ENCODE measurements at regions not wholly inside any gene's neighbourhood (a gene's known extent, or its start where the extent isn't known, plus 50 kb on each side); places are given as distances from the start of the nearest gene placed in this dataset.

DNA sequence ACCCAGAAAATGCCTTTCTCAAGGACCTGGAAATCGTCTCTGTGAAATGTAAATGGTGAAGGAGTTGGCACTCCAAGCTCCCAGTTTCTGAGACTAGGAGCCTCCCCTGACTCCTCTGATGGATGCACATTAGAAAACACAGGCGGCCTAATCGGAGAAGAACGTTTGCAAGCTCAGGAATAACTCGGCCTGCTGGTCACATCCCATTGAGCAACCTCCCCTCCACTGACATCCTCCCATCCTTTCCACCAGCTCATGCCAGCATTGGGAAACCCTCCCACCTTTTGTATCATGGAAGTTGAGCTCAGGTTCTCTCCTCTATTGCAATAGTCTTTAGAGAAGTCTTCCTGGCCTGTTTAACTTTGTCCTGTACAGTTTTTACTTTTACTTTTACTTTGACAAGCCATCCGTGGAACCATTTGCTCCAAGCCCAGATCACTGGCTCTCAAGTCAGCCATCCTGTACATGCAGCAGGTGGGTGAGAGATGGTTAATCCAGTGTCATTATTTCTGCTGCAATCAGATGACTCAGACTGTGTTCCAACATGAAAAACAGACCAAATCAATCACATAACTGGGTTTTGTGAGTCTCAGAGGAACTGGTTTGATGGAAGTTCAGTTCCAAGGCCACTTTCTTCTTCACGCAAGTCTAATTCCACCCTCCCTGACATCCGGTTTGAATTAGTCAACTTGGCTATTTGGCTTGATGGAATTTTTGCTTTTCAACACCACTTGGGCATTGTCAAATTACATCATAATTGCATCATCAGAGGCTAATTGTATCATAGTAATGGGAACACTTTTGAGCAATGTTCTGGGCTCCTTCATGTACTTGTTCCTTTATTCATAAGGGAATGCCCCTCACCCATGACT lies 619.4 kb upstream of the CDH4 start:
- Histone ChIP-seq H3K4me3 (ENCODE audit: control insufficient read depth in 1 of 7, extremely low read depth in 1 of 7, insufficient read depth in 4 of 7, low read depth in 2 of 7, low read length in 6 of 7) (no peak overlapping the region), H3K9me3 (ENCODE audit: control extremely low read depth in 1 of 5, control insufficient read depth in 4 of 5, insufficient read depth in 2 of 5, low read depth in 1 of 5, low read length in 4 of 5) (no peaks in the 10 kb centered on the region), H3K27ac (ENCODE audit: insufficient read depth in 1 of 2, low read depth in 1 of 2, low read length in 2 of 2, poor library complexity in 1 of 2, severe bottlenecking in 2 of 2) (no peak overlapping the region), H3K4me1 (ENCODE audit: control extremely low read depth in 1 of 4, control insufficient read depth in 4 of 4, insufficient read depth in 4 of 4, low read length in 3 of 4) (no peaks in the 10 kb centered on the region), H3K36me3 (ENCODE audit: control insufficient read depth in 4 of 4, insufficient read depth in 4 of 4, low read length in 3 of 4) (no peaks in the 10 kb centered on the region), H3K27me3 (replicated peaks in 2 of 5; ENCODE audit: control insufficient read depth in 4 of 5, insufficient read depth in 5 of 5, low read length in 4 of 5) (peaks cover 0 to 2% (median 0%) of the 10 kb centered on the region in 5 experiments)
- ChIA-PET POLR2A (no interaction called here), CTCF (no interaction called here)
- no peak for DNase-seq
- 92% methylated on average over 7 of the region's 8 CpGs for WGBS (ENCODE audit: insufficient coverage)

GRCh38 chr20:60634491-60635172 lies 617.4 kb upstream of the CDH4 start:
- no peak for DNase-seq
- WGBS (ENCODE audit: insufficient coverage), result 99% methylated on average over 16 of the region's 19 CpGs
- no peaks in the 10 kb centered on the region for H3K9me3 ChIP-seq (ENCODE audit: control extremely low read depth in 1 of 5, control insufficient read depth in 4 of 5, insufficient read depth in 2 of 5, low read depth in 1 of 5, low read length in 4 of 5)
- no peak overlapping the region for H3K4me3 ChIP-seq (ENCODE audit: control insufficient read depth in 1 of 7, extremely low read depth in 1 of 7, insufficient read depth in 4 of 7, low read depth in 2 of 7, low read length in 6 of 7)
- H3K4me1 ChIP-seq (ENCODE audit: control extremely low read depth in 1 of 4, control insufficient read depth in 4 of 4, insufficient read depth in 4 of 4, low read length in 3 of 4), result no peaks in the 10 kb centered on the region
- no peak overlapping the region for H3K27ac ChIP-seq (ENCODE audit: insufficient read depth in 1 of 2, low read depth in 1 of 2, low read length in 2 of 2, poor library complexity in 1 of 2, severe bottlenecking in 2 of 2)
- ChIA-PET CTCF (no interaction called here), POLR2A (no interaction called here)
- H3K36me3 ChIP-seq (ENCODE audit: control insufficient read depth in 4 of 4, insufficient read depth in 4 of 4, low read length in 3 of 4), result no peaks in the 10 kb centered on the region
- H3K27me3 ChIP-seq (replicated peaks in 2 of 5; ENCODE audit: control insufficient read depth in 4 of 5, insufficient read depth in 5 of 5, low read length in 4 of 5), result peaks cover 0 to 2% (median 0%) of the 10 kb centered on the region in 5 experiments

DNA sequence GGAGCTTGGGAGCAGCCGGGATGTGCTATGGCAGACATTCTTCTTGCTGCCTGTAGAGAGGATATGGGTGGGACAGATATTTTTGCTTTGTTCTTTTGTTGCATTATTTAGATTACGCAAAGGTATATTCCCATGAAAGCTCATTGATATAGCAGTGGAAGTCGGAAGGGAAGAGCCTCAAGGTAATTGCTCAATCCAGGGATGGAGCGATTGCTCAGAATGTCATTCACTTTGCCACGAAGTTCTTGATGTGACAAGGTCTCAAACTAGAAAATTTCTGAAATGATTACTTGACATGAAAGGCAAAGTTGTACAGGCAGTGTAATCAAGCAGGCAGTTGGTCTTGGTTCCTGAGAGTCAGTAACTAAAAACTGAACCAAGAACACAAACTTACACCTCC lies 615.6 kb upstream of the CDH4 start:
- Histone ChIP-seq H3K27ac (ENCODE audit: insufficient read depth in 1 of 2, low read depth in 1 of 2, low read length in 2 of 2, poor library complexity in 1 of 2, severe bottlenecking in 2 of 2) (no peak overlapping the region), H3K9me3 (ENCODE audit: control extremely low read depth in 1 of 5, control insufficient read depth in 4 of 5, insufficient read depth in 2 of 5, low read depth in 1 of 5, low read length in 4 of 5) (no peaks in the 10 kb centered on the region), H3K4me3 (ENCODE audit: control insufficient read depth in 1 of 7, extremely low read depth in 1 of 7, insufficient read depth in 4 of 7, low read depth in 2 of 7, low read length in 6 of 7) (no peak overlapping the region), H3K36me3 (ENCODE audit: control insufficient read depth in 4 of 4, insufficient read depth in 4 of 4, low read length in 3 of 4) (no peaks in the 10 kb centered on the region), H3K4me1 (ENCODE audit: control extremely low read depth in 1 of 4, control insufficient read depth in 4 of 4, insufficient read depth in 4 of 4, low read length in 3 of 4) (no peaks in the 10 kb centered on the region), H3K27me3 (replicated peaks in 2 of 5; ENCODE audit: control insufficient read depth in 4 of 5, insufficient read depth in 5 of 5, low read length in 4 of 5) (no peaks in the 10 kb centered on the region)
- no peak for DNase-seq
- ChIA-PET POLR2A (no interaction called here), CTCF (no interaction called here)
- WGBS (ENCODE audit: insufficient coverage), result 98% methylated on average over 5 of the region's 5 CpGs

DNA sequence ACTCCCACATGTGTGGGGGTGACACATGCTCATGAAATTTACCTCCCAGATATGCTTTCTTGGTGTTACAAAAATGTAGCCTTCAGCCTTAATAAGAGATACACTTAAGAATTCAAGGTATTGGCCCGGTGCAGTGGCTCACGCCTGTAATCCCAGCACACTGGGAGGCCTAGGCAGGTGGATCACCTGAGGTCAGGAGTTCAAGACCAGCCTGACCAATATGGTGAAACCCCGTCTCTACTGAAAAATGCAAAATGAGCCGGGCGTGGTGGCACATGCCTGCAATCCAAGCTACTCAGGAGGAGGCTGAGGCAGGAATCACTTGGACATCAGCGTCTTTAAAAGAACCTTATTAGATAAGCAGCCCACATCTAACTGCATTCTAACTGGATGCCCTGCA lies 614.3 kb upstream of the CDH4 start:
- H3K4me3 ChIP-seq (ENCODE audit: control insufficient read depth in 1 of 7, extremely low read depth in 1 of 7, insufficient read depth in 4 of 7, low read depth in 2 of 7, low read length in 6 of 7), result no peak overlapping the region
- ChIA-PET CTCF (no interaction called here), POLR2A (no interaction called here)
- H3K27me3 ChIP-seq (replicated peaks in 2 of 5; ENCODE audit: control insufficient read depth in 4 of 5, insufficient read depth in 5 of 5, low read length in 4 of 5), result no peaks in the 10 kb centered on the region
- DNase-seq, result no peak
- no peaks in the 10 kb centered on the region for H3K36me3 ChIP-seq (ENCODE audit: control insufficient read depth in 4 of 4, insufficient read depth in 4 of 4, low read length in 3 of 4)
- 94% methylated on average over 6 of the region's 6 CpGs for WGBS (ENCODE audit: insufficient coverage)
- no peaks in the 10 kb centered on the region for H3K4me1 ChIP-seq (ENCODE audit: control extremely low read depth in 1 of 4, control insufficient read depth in 4 of 4, insufficient read depth in 4 of 4, low read length in 3 of 4)
- H3K27ac ChIP-seq (ENCODE audit: insufficient read depth in 1 of 2, low read depth in 1 of 2, low read length in 2 of 2, poor library complexity in 1 of 2, severe bottlenecking in 2 of 2), result no peak overlapping the region
- no peaks in the 10 kb centered on the region for H3K9me3 ChIP-seq (ENCODE audit: control extremely low read depth in 1 of 5, control insufficient read depth in 4 of 5, insufficient read depth in 2 of 5, low read depth in 1 of 5, low read length in 4 of 5)

DNA sequence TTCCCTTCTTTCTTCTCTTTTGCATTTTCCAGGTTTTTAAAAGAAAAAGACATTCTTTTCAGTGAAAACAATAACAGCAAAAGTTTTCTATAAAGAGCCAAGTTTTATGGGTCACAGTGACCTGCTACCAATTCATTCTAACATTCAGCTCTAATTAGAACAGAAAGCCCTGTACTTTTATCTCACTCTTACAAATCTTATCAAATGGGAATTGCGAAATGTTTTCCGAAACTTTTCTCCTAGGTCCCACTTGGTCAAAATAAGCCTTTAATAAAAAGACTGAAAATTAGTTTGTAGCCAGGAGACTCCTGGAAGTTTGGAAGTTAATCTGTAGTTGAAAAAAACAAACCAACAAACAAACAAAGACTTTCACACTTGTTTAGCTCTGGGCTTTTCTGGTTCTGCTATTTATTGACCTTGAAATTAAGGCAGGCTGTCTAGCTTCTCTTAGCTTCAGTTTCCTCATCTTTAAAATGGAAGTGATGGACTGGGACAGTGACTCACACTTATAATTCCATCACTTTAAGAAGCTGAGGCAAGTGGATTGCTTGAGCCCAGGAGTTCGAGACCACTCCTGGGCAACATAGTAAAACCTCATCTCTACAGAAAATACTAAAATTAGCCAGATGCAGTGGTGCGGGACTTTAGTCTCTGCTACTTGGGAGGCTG lies 613.5 kb upstream of the CDH4 start:
- POLR2A ChIA-PET, result no interaction called here
- Histone ChIP-seq H3K27ac (ENCODE audit: insufficient read depth in 1 of 2, low read depth in 1 of 2, low read length in 2 of 2, poor library complexity in 1 of 2, severe bottlenecking in 2 of 2) (no peak overlapping the region), H3K36me3 (ENCODE audit: control insufficient read depth in 4 of 4, insufficient read depth in 4 of 4, low read length in 3 of 4) (no peaks in the 10 kb centered on the region), H3K27me3 (replicated peaks in 2 of 5; ENCODE audit: control insufficient read depth in 4 of 5, insufficient read depth in 5 of 5, low read length in 4 of 5) (no peaks in the 10 kb centered on the region), H3K4me1 (ENCODE audit: control extremely low read depth in 1 of 4, control insufficient read depth in 4 of 4, insufficient read depth in 4 of 4, low read length in 3 of 4) (no peaks in the 10 kb centered on the region), H3K9me3 (ENCODE audit: control extremely low read depth in 1 of 5, control insufficient read depth in 4 of 5, insufficient read depth in 2 of 5, low read depth in 1 of 5, low read length in 4 of 5) (no peaks in the 10 kb centered on the region), H3K4me3 (ENCODE audit: control insufficient read depth in 1 of 7, extremely low read depth in 1 of 7, insufficient read depth in 4 of 7, low read depth in 2 of 7, low read length in 6 of 7) (no peak overlapping the region)
- no peak for DNase-seq
- CTCF ChIA-PET, result no interaction called here
- WGBS (ENCODE audit: insufficient coverage), result 100% methylated on average over 1 of the region's 4 CpGs

DNA sequence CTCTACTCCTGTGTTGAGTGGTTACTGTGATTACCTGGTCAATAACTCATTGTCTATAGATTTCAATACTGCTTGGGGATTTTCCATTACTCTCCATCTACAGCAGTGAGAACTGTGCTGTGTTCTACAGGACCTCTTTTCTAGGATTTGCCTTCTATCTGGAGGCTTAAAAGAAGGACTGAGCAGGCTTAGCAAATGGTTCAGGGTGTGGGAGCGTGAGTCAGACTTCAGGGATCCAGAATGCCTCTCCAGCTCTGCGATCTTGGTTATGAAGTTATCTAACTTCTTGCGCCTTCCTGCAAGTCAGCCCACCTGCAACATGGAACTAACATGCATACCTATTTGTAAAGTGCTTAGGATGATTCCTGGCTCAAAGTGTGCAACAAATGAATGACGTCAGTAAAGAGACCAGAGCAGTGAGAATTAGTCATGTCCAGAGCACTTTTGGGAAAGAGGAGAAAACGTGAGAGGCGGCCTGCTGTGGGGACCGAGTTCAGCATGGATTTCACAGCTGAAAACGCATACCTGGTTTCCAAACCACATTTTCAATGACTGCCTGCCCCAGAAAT lies 610.1 kb upstream of the CDH4 start:
- Histone ChIP-seq H3K36me3 (ENCODE audit: control insufficient read depth in 4 of 4, insufficient read depth in 4 of 4, low read length in 3 of 4) (no peaks in the 10 kb centered on the region), H3K27ac (ENCODE audit: insufficient read depth in 1 of 2, low read depth in 1 of 2, low read length in 2 of 2, poor library complexity in 1 of 2, severe bottlenecking in 2 of 2) (no peak overlapping the region), H3K9me3 (ENCODE audit: control extremely low read depth in 1 of 5, control insufficient read depth in 4 of 5, insufficient read depth in 2 of 5, low read depth in 1 of 5, low read length in 4 of 5) (peaks cover 0 to 3% (median 0%) of the 10 kb centered on the region in 5 experiments), H3K4me3 (ENCODE audit: control insufficient read depth in 1 of 7, extremely low read depth in 1 of 7, insufficient read depth in 4 of 7, low read depth in 2 of 7, low read length in 6 of 7) (no peak overlapping the region), H3K4me1 (ENCODE audit: control extremely low read depth in 1 of 4, control insufficient read depth in 4 of 4, insufficient read depth in 4 of 4, low read length in 3 of 4) (peaks cover 0 to 15% (median 2%) of the 10 kb centered on the region in 4 experiments), H3K27me3 (replicated peaks in 2 of 5; ENCODE audit: control insufficient read depth in 4 of 5, insufficient read depth in 5 of 5, low read length in 4 of 5) (peaks cover 0 to 3% (median 0%) of the 10 kb centered on the region in 5 experiments)
- POLR2A ChIA-PET, result no interaction called here
- DNase-seq, result no peak
- WGBS (ENCODE audit: insufficient coverage), result 98% methylated on average over 7 of the region's 8 CpGs
- CTCF ChIA-PET, result no interaction called here

GRCh38 chr20:60642541-60642940 lies 609.5 kb upstream of the CDH4 start:
- 100% methylated on average over 4 of the region's 4 CpGs for WGBS (ENCODE audit: insufficient coverage)
- ChIA-PET CTCF (no interaction called here), POLR2A (no interaction called here)
- Histone ChIP-seq H3K27me3 (replicated peaks in 2 of 5; ENCODE audit: control insufficient read depth in 4 of 5, insufficient read depth in 5 of 5, low read length in 4 of 5) (peaks cover 0 to 4% (median 0%) of the 10 kb centered on the region in 5 experiments), H3K9me3 (ENCODE audit: control extremely low read depth in 1 of 5, control insufficient read depth in 4 of 5, insufficient read depth in 2 of 5, low read depth in 1 of 5, low read length in 4 of 5) (peaks cover 0 to 3% (median 0%) of the 10 kb centered on the region in 5 experiments), H3K27ac (ENCODE audit: insufficient read depth in 1 of 2, low read depth in 1 of 2, low read length in 2 of 2, poor library complexity in 1 of 2, severe bottlenecking in 2 of 2) (no peak overlapping the region), H3K4me1 (ENCODE audit: control extremely low read depth in 1 of 4, control insufficient read depth in 4 of 4, insufficient read depth in 4 of 4, low read length in 3 of 4) (peaks cover 0 to 15% (median 2%) of the 10 kb centered on the region in 4 experiments), H3K36me3 (ENCODE audit: control insufficient read depth in 4 of 4, insufficient read depth in 4 of 4, low read length in 3 of 4) (no peaks in the 10 kb centered on the region), H3K4me3 (ENCODE audit: control insufficient read depth in 1 of 7, extremely low read depth in 1 of 7, insufficient read depth in 4 of 7, low read depth in 2 of 7, low read length in 6 of 7) (no peak overlapping the region)
- no peak for DNase-seq

Measured in common myeloid progenitor, CD34-positive (primary cell).